ENCODE measurements at regions not wholly inside any gene's neighbourhood (a gene's known extent, or its start where the extent isn't known, plus 50 kb on each side); places are given as distances from the start of the nearest gene placed in this dataset.

- Histone ChIP-seq H3K79me2 (ENCODE audit: control insufficient read depth in 1 of 2, insufficient read depth in 2 of 2, low read length in 2 of 2) (no peaks in the 10 kb centered on the region), H2BK12ac (ENCODE audit: low read depth, low read length) (no peak overlapping the region), H3K79me1 (ENCODE audit: low read depth, low read length) (no peaks in the 10 kb centered on the region), H2BK5ac (ENCODE audit: low read depth, low read length) (no peak overlapping the region), H3K14ac (ENCODE audit: insufficient read length) (no peak overlapping the region), H4K8ac (ENCODE audit: extremely low read depth, insufficient read depth, low read length) (no peak overlapping the region), H3K23me2 (ENCODE audit: low read depth, low read length) (no peaks in the 10 kb centered on the region), H3K27me3 (replicated peaks in 1 of 4; ENCODE audit: control insufficient read depth in 3 of 4, extremely low read depth in 1 of 4, insufficient read depth in 3 of 4, low read length in 3 of 4) (no peaks in the 10 kb centered on the region), H3K4me3 (ENCODE audit: extremely low read depth in 1 of 4, insufficient read depth in 2 of 4, low read depth in 3 of 4, low read length in 4 of 4) (no peak overlapping the region), H3K23ac (ENCODE audit: insufficient read length) (no peak overlapping the region), H2BK20ac (ENCODE audit: low read length) (no peak overlapping the region), H3K27ac (ENCODE audit: low read depth, low read length) (no peak overlapping the region), H2AK5ac (ENCODE audit: low read depth, low read length) (no peak overlapping the region), H3K9ac (replicated peaks in 1 of 4; ENCODE audit: extremely low read depth in 1 of 4, low read depth in 3 of 4, low read length in 3 of 4) (no peak overlapping the region), H3K9me3 (ENCODE audit: insufficient read depth in 2 of 2, low read depth in 1 of 2, low read length in 1 of 2) (no peaks in the 10 kb centered on the region), H4K5ac (ENCODE audit: insufficient read length, low read depth, low read length) (no peak overlapping the region), H3K4me1 (replicated peaks in 1 of 4; ENCODE audit: control insufficient read depth in 3 of 4, insufficient read depth in 4 of 4, low read length in 3 of 4) (peaks cover 0 to 2% (median 0%) of the 10 kb centered on the region in 4 experiments; a peak in 1 of 7 replicates), H4K20me1 (replicated peaks in 1 of 2; ENCODE audit: control insufficient read depth in 1 of 2, insufficient read depth in 2 of 2, low read length in 2 of 2) (no peaks in the 10 kb centered on the region), H4K91ac (replicated peaks; ENCODE audit: insufficient read length, low read length) (no peak overlapping the region), H2AFZ (ENCODE audit: low read length) (no peak overlapping the region), H3K18ac (ENCODE audit: extremely low read depth, low read length) (no peak overlapping the region), H2BK15ac (ENCODE audit: low read length) (no peak overlapping the region), H3K4ac (replicated peaks; ENCODE audit: insufficient read length, low read depth, low read length) (no peak overlapping the region), H3K36me3 (ENCODE audit: control insufficient read depth in 2 of 4, insufficient read depth in 4 of 4, low read length in 3 of 4) (no peaks in the 10 kb centered on the region), H3K4me2 (ENCODE audit: insufficient read depth in 1 of 2, low read depth in 2 of 2, low read length in 2 of 2) (no peak overlapping the region), H2BK120ac (replicated peaks; ENCODE audit: low read depth, low read length) (no peak overlapping the region), H3K56ac (replicated peaks; ENCODE audit: insufficient read length, low read depth, low read length) (no peak overlapping the region)
- ChIA-PET POLR2A (ENCODE audit: partially characterized antibody) (no interaction called here), CTCF (ENCODE audit: partially characterized antibody) (interaction anchor here (0.6 kb wide), 1 partner anchor 871 kb away, joined by 3 read pairs; no protein-coding TSS in a partner anchor)
- DNase-seq (ENCODE audit: low read depth in 1 of 2, low spot score in 2 of 2) (no peak), FAIRE-seq (no peak)
- 96% methylated on average over 2 of the region's 2 CpGs; no CpG with 5 or more reads in 1 of the 2 experiments for WGBS, 2 experiments (ENCODE audit: extremely low coverage in 1 of 2, insufficient coverage in 1 of 2, insufficient read length in 1 of 2, insufficient replicate concordance in 2 of 2, low coverage in 1 of 2, low lambda C conversion rate in 2 of 2, missing lambda C conversion rate in 1 of 2)
- TF ChIP-seq PHF8 (conservative IDR thresholded peaks at IDR 0.05; ENCODE audit: low read depth, low read length) (no peak), TEAD4 (IDR thresholded peaks at IDR 0.05; ENCODE audit: low read depth, low read length) (no peak), ZNF274 (IDR thresholded peaks at IDR 0.05; ENCODE audit: borderline replicate concordance, extremely low read depth, low read length) (no peak)
Observed at GRCh38 chr5:58185397-58185796, 274.5 kb downstream of the PLK2 start.

Data from H1 (cell line).